Stimulated activated naive CD4-positive, alpha-beta T cell (primary cell): ENCODE measurements at regions not wholly inside any gene's neighbourhood (a gene's known extent, or its start where the extent isn't known, plus 50 kb on each side); places are given as distances from the start of the nearest gene placed in this dataset.
"Not testable (repeated sequence)": the region's sequence is repeated elsewhere in the genome, so short reads cannot be mapped to it uniquely, and the experiment has no call there.

Experiments
- DNase-seq, 6 experiments: peaks; one replicate each; lab custom pipeline; 2025; lab: John Stamatoyannopoulos, UW

DNA sequence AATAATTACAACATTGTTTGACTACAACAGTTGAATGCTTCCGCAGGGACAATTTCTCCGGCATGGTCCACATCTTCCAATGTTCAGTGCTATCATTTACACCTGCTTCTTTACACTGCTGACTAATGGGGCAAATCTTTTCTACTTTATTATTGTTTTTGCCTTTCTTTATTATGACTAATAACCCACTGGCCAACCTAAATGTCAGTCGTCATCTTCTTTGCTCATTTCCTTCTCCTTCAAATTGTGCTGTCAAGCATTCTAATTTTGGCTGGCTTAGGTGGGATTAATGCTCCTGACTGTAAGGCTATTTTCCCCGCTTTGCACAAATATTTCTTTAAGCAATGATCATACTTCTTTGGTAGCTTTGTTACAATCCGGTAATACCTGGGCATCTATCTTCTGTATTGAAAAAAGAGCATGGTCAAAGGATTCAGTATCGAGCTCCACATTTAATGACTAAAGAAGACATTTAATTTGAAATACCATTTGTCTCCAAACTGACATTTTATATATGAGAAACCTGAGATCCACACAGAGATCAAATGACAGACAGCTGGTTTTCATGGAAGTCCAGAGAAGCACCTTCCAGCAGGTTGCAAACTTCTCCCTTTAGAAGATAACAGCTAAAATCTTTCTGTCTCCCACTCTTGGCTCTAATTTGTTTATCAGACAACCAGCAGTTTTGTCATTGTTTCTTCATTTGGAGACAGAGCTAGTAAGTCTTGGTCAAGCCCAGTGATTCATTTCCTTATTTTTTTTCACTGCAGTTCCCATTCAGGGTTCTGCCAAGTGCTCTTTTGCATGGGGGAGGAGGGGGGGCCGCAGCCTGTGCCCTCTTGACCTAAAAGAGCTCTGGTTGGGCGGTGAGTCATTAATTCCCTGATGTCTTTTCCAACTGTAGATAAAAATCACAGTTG is 132.9 kb downstream of the SOCS6 start:
- DNase-seq = no peak

DNA sequence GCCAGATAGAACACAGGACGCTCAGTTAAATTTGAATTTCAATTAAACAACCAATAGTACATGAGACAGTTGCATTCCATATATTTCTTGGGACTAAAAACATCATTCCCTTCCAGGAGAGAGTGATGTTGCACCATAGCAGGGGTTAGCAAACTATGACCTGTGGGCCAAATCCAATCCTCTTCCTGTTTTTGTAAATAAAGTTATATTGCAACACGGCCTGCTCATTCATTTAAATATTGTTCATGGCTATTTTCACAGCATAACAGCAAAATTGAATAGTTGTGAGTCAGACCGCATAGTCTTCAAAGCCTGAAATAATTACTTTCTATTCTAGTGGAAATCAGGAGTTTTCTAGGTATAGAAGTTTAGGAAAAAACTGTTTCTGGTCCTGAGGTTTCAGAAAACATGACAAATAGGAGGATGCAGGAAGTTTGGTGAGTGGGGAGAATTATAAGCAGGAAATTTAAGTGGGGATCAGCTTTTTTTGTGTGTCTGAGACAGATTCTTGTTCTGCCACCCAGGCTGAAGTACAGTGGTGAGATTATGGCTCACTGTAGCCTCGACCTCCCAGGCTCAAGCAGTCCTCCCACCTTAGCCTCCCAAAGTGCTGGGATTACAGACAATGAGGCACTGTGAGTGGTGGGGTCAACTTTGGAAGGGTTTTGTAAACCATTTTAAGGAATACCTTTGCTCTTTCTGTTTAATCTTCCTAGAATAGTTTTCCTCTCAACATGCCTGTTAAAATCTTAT is 131.5 kb downstream of the SOCS6 start:
- no peak for DNase-seq

DNA sequence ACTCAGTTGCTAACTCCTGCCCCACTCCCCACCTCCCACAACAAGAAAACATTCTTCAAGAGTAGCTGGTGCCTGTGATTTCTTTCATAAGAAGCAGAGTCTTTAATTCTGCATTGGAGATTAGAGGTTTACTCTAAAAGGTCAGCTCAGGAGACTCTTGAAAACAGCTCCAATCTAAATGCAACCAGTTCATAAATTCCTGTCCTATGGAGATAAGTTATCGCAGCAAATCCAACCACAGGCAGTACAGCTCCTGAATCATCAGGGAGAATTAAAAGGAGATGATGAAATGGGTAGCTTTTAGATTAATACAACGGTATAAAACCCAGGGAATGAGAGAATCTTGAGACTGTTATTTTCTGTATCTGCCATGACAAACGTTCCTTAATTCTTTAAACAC is 130.7 kb downstream of the SOCS6 start:
- DNase-seq = no peak

DNA sequence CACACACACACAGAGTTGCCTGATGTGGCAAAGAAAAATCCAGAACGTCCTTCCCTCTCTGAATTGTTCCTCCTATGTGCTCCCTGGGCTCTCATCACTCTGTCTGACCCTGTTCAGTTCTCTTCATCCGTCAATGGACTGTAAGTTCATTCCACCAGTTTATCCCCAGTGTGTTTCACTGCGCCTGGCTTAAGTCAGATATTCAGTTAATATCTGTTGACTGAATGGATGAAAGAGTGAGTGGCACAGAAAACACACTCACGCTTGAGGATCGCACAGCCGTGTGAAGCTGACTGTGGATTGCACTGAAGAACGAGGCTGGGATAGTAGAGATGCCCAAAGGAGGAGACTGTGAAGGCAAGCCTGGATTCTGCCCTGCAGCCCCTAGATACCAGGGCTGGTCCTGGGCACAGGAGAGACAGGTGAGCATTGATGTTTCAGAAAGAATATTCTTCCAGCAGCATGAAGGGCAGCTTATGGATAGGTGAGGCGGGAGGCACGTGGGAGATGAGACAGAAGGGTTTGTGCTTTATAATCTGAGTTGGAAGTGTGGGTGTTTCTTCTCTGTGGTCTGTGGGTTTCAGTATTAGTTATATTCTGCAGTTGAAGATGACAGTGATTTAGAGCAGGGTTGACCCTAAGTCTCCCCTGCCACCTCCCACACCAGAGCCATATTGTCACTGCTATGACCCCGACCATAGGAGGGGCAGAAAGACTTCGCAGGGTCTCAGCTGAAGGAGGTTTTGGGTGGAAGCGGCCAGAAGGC is 129.9 kb downstream of the SOCS6 start:
- no peak for DNase-seq

DNA sequence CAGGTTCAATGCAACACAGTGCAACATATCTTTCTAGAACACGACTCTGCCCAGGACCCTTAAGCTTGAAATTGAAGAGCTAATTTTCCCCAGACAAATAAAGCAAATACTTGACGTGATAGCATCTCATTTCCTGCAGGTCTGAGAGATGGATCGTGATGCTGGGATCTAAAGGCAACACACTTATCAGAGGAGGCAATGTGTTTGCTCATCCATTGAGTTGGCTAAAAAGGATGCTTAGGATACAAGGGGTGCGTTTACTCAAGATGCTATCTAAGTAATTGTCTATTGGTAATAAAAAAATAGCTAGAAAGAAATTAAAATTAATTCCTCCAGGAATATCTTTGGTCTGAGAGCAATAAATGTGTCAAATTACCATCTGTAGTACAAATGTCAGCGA is 129.0 kb downstream of the SOCS6 start:
- no peak for DNase-seq

DNA sequence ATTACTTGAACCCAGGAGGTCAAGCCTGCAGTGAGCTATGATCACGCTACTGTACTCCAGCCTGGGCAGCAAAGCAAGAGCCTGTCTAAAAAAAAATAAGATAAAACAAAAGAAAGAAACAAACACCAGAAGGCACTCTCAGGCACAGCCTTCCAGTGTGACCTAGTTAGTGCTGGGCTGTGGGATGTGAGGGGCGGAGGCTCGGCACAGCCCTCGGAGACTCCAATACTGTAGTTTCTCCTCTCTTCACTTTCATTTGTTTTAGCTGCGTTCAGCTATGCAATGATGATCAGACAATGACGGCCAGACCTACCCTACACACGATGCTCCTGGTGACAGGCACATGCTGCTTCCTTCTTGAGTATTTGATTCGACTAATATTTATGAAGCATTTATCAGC is 127.7 kb downstream of the SOCS6 start:
- no peak for DNase-seq

DNA sequence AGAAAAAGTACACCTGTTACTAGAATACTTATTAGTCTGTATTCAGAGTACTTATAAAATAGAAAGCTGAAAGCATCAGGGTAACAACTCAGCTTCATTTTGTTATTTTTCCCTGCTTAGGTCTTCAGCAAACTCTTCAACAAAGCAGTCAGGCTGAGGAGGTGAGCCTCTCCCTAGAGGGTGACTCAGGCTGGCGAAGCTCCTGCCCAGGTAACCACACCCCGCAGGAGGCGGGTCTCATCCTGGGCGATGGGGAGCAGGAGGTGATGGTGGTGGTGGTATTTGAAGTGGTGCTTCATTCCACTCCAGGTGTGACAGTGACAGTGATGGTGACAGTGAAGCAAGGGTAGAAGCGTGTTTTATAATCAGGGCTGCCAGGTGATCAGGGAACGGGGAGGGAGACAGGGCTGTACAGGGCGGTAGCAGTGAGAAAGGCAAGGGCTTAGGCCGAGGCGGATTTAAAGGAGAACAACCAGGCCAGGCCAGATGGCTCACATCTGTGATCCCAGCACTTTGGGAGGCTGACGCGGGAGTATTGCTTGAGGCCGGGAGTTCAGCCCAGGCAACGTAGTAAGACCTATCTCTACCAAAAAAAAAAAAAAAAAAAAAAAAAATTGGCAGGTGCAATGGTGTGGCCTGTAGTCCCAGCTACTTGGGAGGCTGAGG is 127.1 kb downstream of the SOCS6 start:
- no peak for DNase-seq

DNA sequence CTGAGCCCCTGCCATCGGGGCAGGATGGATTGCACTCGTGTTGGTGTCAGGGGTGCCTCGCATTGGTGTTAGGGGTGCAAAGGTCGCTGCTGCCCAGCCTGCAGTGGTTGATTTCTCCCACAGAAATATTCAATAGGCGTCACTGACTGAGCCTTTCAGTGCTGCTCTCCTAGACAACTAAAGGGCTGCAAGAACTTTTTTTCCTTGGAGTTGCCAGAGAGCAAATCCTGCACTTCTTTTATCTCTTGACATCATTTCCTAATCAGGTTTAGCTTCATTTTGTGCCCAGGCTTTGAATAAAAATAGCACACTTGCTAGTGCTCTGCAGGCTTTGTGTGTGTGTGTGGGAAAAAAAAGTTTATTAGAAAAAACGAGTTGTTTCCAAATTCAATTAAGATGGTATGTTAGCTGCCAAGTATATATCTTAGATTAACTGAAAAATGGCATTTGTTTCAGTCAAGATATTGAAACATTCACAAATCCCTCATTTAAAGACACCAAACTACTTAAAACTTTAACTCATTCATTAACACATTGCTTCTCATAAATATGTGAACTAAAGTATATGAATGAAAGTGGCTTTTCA is 125.6 kb downstream of the SOCS6 start:
- DNase-seq = no peak

DNA sequence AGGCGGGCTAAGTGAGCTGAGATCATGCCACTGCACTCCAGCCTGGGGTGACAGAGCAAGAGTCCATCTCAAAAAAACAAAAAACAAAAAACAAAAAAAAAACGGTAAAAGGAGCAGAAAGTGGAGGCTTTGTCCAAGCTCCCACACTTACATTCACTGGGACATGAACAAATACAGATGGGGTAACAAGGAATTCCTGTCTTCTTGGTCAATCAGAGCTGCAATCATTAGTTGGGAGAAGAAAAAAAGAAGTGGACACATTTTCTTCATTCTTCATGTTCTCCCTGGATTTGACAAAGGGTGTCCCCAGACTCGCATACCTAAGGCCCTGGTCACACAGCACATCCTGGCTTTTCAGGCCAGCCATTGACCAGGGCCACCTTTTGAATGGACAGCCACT is 124.6 kb downstream of the SOCS6 start:
- no peak for DNase-seq

DNA sequence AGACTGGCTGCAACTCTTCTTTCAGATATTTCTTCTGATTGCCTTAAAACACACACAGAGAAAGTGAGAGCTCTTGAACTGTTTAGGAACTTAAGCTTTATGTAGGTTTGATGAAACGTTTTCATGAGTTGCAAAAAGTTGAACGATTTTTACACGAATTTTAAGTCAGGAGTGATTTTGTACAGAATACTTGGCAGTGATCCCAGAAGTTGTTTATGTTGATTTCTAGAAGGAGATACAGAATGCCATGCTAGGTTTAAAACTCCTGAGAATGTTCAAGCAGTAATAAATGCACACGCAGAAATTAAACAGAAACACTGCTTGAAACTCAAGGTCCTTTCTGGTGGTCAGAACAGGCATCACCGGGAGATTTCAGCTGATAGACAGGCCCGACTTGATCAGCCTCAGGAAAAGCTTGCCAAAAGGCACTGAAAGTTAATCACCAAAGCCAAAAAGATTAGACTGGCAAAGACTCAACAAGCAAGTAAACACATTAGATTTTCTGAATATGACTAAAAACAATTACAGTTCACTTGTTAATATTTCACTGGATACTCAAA is 123.1 kb downstream of the SOCS6 start:
- DNase-seq = no peak

DNA sequence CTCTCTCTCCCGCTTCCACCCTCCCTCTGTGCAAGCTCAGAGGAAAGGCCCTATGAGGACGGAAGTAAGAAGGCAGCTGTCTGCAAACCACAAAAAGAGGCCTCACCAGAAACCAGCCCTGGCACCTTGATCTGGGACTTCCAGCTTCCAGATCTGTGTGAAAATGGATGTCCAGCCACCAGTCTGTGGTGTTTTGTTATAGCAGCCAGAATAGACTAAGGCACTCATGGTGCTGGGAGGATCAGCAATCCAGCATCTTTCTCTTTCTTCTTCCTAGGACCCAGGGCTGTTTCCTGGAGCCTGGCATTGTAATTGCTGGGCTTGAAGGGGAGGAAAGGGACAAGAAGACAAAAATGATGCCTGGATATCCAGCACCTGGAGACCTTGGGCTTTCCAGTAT is 122.5 kb downstream of the SOCS6 start:
- no peak for DNase-seq

DNA sequence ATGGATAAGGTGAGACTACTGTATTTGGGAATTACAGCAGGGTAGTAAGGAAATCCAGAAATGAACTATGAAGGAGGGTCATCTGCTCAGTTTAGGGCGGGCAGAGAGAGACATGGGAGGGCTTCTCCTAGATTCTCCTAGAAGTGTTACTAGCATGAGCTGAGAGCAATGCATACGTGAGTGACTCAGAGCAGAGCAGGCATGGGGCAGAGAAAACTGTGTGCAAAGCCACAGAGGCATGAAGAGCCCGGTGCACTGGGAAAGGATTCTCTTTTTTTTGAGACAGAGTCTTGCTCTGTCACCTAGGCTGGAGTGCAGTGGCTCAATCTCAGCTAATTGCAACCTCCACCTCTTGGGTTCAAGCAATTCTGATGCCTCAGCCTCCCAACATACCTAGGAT is 116.2 kb downstream of the SOCS6 start:
- DNase-seq = no peak

DNA sequence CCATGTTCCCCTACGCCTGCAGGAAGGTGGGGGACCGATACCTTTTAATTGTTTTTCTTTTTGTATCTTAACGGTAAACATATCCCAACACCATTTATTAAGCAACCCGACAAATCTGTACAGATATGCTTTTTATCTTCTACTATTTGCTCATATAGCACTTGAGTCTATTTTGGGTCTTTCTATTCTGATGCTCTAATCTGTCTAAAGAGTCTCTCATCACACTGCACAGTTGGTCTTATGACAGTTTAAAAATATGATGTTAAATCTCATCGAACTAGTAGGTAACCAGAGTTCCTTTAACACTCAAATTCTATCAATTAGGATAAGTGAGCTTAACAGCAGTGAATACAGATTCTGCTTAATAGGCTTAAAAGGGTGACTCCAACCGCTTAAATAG is 111.6 kb downstream of the SOCS6 start:
- no peak for DNase-seq

DNA sequence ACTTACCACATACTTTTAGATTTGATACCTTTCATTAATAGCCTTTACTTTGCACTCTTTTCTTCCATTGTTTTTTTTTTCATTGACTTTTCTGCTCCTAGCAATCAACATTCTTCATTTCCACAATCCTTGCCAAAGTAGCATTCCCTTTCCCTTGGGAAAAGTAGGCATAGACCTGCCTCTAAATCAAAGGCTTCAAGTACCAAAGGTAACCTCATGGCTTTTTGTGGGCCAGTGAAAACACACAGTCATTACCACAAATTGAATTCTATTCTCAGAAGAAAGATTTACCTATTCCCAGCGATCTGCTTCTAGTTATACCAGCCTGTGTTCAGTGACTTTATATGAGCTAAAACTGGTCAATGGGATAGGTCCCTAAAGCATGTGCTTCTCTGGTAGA is 109.2 kb downstream of the SOCS6 start:
- no peak for DNase-seq

DNA sequence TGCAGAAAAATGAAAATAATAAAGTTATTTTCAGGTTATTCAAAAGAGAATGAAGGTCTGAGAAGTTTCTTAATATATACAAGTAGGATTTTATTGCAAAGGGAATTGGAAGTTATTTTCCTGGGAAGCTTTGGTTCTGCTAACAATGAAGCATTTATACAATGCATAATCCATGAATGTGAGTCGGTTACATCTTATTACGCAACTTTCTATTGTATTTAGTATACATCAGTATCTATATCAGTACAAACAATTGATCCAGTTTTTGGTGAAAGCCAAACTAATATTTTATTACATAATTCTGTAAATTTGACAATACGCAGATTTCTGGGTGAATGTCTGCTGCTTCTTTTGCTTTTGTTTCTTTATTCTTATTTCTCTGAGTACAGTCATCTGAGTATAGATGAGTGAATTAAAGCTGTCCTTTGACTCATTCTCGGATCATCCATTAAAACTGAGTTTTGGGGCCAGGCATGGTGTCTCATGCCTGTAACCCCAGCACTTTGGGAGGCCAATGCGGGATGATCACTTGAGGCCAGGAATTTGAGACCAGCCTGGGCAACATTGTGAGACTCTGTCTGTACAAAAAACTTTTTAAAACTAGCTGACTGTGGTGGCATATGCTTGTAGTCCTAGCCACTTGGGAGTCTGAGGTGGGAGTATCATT is 108.5 kb downstream of the SOCS6 start:
- DNase-seq = no peak

DNA sequence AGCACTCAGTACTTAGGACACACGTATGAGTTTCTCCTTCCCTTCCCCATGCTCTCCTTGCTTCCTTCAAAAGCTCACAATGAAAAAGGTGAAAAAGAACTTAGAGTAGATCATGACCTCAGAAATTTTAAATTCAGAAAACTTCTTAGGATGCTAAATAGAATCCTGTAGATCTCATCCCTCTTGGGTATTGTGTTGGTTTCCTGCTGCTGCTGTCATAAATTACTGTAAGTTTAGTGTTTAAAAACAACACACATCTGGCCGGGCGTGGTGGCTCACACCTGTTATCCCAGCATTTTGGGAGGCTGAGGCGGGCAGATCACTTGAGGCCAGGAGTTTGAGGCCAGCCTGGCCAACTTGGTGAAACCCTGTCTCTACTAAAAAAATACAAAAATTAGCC is 106.9 kb downstream of the SOCS6 start:
- DNase-seq = not testable (repeated sequence)

DNA sequence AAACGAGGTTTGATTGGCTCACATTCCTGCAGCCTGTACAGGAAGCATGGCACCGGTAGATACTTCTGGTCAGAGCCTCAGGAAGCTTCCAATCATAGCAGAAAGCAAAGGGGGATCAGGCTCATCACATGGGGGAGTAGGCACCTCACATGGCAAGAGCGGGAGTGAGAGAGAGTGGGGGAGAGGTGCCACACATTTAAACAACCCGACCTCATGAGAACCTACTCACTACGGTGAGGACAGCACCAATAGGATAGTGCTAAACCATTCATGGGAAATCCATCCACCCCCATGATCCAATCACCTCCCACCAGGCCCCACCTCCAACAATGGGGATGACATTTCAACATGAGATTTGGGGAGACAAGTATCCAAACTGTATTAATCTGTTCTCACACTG is 105.8 kb downstream of the SOCS6 start:
- DNase-seq = no peak

DNA sequence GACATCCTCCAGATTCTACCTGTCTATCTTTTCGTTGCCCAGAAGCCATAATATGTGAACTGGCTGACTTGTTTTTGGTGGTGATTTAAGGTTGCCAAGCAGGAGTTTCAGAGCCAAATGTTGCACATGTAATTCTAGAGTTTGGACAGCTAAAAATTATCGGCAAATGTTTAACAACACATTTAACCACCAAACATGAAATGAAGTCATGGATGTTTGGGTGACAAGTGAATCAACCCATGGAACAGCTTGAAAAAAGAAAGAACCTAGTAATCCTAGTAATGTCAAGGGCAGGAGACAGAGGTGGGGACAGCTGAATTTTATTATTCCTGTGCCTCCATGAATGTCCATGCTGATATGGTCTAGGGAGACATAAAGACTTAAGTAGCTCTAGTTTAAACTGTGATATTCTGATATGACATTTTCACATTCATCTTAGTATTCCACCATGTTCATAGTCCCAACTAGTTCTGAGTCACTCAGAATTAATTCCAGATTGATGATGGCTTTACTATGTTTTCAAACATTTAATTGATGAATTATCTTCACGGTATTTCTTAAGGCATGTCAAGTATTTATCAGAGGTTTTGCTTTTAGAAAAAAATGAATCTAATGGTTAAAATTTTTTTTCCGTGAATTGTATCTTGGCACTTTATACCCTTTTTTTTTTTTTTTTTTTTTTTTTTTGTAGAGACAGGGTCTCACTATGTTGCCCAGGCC is 101.7 kb downstream of the SOCS6 start:
- DNase-seq = no peak

DNA sequence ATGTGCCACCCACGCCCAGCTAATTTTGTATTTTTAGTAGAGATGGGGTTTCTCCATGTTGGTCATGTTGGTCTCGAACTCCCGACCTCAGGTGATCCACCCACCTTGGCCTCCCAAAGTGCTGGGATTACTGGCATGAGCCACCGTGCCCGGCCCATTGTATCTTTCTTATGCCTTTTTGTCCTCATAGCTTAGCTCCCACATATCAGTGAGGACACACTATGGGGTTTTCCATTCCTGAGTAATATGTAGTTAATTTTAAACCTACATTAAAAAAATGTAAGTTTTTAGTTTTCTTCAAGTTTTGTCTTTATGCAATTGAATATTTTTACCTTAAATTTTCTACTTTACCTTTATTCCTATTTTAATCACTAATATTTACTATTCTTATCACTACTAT is 100.2 kb downstream of the SOCS6 start:
- DNase-seq = not testable (repeated sequence)

DNA sequence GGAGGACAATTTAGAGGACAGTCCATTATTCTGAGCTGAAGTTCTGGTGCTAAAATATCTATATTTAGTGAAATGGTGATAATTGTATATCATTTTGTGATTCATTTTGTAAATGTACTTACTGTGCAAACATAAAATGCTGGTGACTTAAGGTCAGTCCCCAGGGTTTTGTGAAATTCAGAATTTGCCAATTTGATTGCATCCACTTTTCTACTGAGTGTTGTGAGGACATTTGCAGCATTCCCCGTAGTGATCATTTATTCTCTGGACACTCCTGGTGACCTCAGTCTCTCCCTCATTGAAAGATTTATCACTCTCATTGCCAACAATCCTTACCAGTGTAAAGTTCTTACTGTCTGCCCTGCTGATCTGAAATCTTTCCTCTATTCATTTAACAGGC is 98.2 kb downstream of the SOCS6 start:
- DNase-seq = no peak
